ENCODE measurements at regions not wholly inside any gene's neighbourhood (a gene's known extent, or its start where the extent isn't known, plus 50 kb on each side); places are given as distances from the start of the nearest gene placed in this dataset.
"Not testable (repeated sequence)": the region's sequence is repeated elsewhere in the genome, so short reads cannot be mapped to it uniquely, and the experiment has no call there.

- DNase-seq (ENCODE audit: low read depth), result no peak
These were observed 247.9 kb downstream of the ZPLD1 start for GRCh38 chr3:102682741-102683140.

- DNase-seq (ENCODE audit: low read depth), result no peak
These were observed 252.0 kb downstream of the ZPLD1 start for GRCh38 chr3:102686792-102687191.

GRCh38 chr3:102687851-102688555 is 253.2 kb downstream of the ZPLD1 start:
- DNase-seq (ENCODE audit: low read depth), result no peak

- DNase-seq (ENCODE audit: low read depth), result no peak
These were observed 253.7 kb downstream of the ZPLD1 start for GRCh38 chr3:102688556-102688930.

- no peak for DNase-seq (ENCODE audit: low read depth)
These were observed 256.7 kb downstream of the ZPLD1 start for GRCh38 chr3:102691507-102691906.

GRCh38 chr3:102699104-102699818 is 264.4 kb downstream of the ZPLD1 start:
- no peak for DNase-seq (ENCODE audit: low read depth)

- no peak for DNase-seq (ENCODE audit: low read depth)
These were observed 265.0 kb downstream of the ZPLD1 start for GRCh38 chr3:102699819-102700140.

GRCh38 chr3:102712896-102713295 is 278.1 kb downstream of the ZPLD1 start:
- DNase-seq (ENCODE audit: low read depth), result no peak

GRCh38 chr3:102714567-102714966 is 279.8 kb downstream of the ZPLD1 start:
- DNase-seq (ENCODE audit: low read depth), result peak; percentile 34

- DNase-seq (ENCODE audit: low read depth), result no peak
These were observed 280.3 kb downstream of the ZPLD1 start for GRCh38 chr3:102715030-102715697.

- DNase-seq (ENCODE audit: low read depth), result no peak
These were observed 283.8 kb downstream of the ZPLD1 start for GRCh38 chr3:102718651-102719050.

- no peak for DNase-seq (ENCODE audit: low read depth)
These were observed 287.5 kb downstream of the ZPLD1 start for GRCh38 chr3:102722317-102722716.

GRCh38 chr3:102727340-102727739 is 292.5 kb downstream of the ZPLD1 start:
- DNase-seq (ENCODE audit: low read depth), result no peak

GRCh38 chr3:102732581-102732980 is 297.8 kb downstream of the ZPLD1 start:
- not testable (repeated sequence) for DNase-seq (ENCODE audit: low read depth)

- DNase-seq (ENCODE audit: low read depth), result no peak
These were observed 299.2 kb downstream of the ZPLD1 start for GRCh38 chr3:102733791-102734563.

- DNase-seq (ENCODE audit: low read depth), result no peak
These were observed 300.5 kb downstream of the ZPLD1 start for GRCh38 chr3:102735311-102735710.

GRCh38 chr3:102736288-102736974 is 301.6 kb downstream of the ZPLD1 start:
- DNase-seq (ENCODE audit: low read depth), result no peak

- DNase-seq (ENCODE audit: low read depth), result no peak
These were observed 302.1 kb downstream of the ZPLD1 start for GRCh38 chr3:102736975-102737304.

- no peak for DNase-seq (ENCODE audit: low read depth)
These were observed 302.5 kb downstream of the ZPLD1 start for GRCh38 chr3:102737353-102737752.

GRCh38 chr3:102741105-102741504 is 306.3 kb downstream of the ZPLD1 start:
- no peak for DNase-seq (ENCODE audit: low read depth)

GRCh38 chr3:102741694-102742093 is 306.9 kb downstream of the ZPLD1 start:
- no peak for DNase-seq (ENCODE audit: low read depth)

- no peak for DNase-seq (ENCODE audit: low read depth)
These were observed 311.1 kb downstream of the ZPLD1 start for GRCh38 chr3:102745881-102746280.
